K562 (cell line): ENCODE measurements at regions not wholly inside any gene's neighbourhood (a gene's known extent, or its start where the extent isn't known, plus 50 kb on each side); places are given as distances from the start of the nearest gene placed in this dataset.

ENCODE experiments used
- GTF2F1 ChIP-seq: IDR thresholded peaks from 2 replicates; pipeline ENCODE4 v1.6.1; 2011; ENCODE audit warnings: low read depth, low read length, improper control_type of control experiment
- MYC ChIP-seq, 2 experiments: fragments of 250-450 bp in 1 of 2; sonication (Bioruptor Pico) in 1 of 2; IDR thresholded peaks; 2 replicates each; pipeline versions ENCODE4 v1.5.1 to v1.6.1; 2012 to 2021; ENCODE audit warnings: low read depth in 2 of 2, borderline replicate concordance in 1 of 2, improper control_type of control experiment in 1 of 2, low read length in 1 of 2, mild to moderate bottlenecking in 1 of 2, moderate library complexity in 1 of 2
- POLR2A ChIP-seq: fragments of 450-650 bp; conservative IDR thresholded peaks from 2 replicates; pipeline ENCODE4 v1.6.1; 2016
- PTBP1 ChIP-seq: fragments of 200-400 bp; formaldehyde crosslinking; IDR thresholded peaks from 2 replicates; pipeline ENCODE4 v1.6.1; 2017; ENCODE audit warnings: low read depth, low read length
- TEAD2 ChIP-seq: fragments of 450-650 bp; IDR thresholded peaks from 2 replicates; pipeline ENCODE4 v1.6.1; 2016; ENCODE audit warnings: missing genetic modification characterization, control low read depth, missing compliant biosample characterization
- ZBTB1 ChIP-seq: sonication (generic); formaldehyde crosslinking; IDR thresholded peaks from 2 replicates; pipeline ENCODE4 v1.8.1; 2023; ENCODE audit warnings: missing genetic modification reagents, low read depth, mild to moderate bottlenecking, borderline replicate concordance

DNA sequence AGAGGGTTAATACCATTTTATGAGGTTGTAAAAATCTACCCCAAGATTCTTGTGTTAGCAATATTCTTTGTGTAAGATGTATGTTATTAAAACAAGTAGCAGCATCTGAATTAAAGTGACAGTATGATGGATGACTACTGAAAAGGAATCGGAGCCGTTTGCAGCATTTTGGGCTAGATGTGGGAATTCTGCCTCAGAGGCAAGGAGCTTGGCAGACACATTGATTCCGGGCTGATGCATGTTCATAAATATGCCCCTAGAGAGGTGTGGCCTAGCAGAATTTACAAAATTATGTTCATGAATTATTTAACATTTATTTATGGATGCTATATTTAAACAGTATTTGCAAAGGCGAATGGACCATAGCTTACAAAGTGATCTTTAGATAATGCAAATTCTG, 389.0 kb upstream of the ETAA1 start:
- TF ChIP-seq MYC (IDR thresholded peaks at IDR 0.05; ENCODE audit: low read depth, low read length) (no peak), MYC (CRISPR knock-in tag; IDR thresholded peaks at IDR 0.05; ENCODE audit: borderline replicate concordance, low read depth) (no peak), GTF2F1 (no peak), ZBTB1 (CRISPR knock-in tag) (no peak), PTBP1 (no peak), POLR2A (no peak), TEAD2 (tag) (no peak)
